ENCODE measurements at regions not wholly inside any gene's neighbourhood (a gene's known extent, or its start where the extent isn't known, plus 50 kb on each side); places are given as distances from the start of the nearest gene placed in this dataset.

- TF ChIP-seq POLR2A (IDR thresholded peaks at IDR 0.05) (no peak), POLR2AphosphoS5 (IDR thresholded peaks at IDR 0.05) (no peak)
These were observed 62.9 kb downstream of the TENT5A start for GRCh38 chr6:81689580-81689979.

Measured in transverse colon (tissue), 3 donors.